Mesenchymal stem cell (in vitro differentiated cells and primary cell): ENCODE measurements at regions not wholly inside any gene's neighbourhood (a gene's known extent, or its start where the extent isn't known, plus 50 kb on each side); places are given as distances from the start of the nearest gene placed in this dataset.

Source experiments
- DNase-seq: peaks from one replicate; pipeline ENCODE4 v3.0.0-alpha.2; 2013
- H2AFZ ChIP-seq: one replicate; pipeline ENCODE4 v1.6.1; 2013; ENCODE audit warnings: low read depth, mild to moderate bottlenecking, control low read depth, inconsistent platforms, low read length, moderate library complexity
- H2AK5ac ChIP-seq: 2 replicates; pipeline ENCODE4 v1.6.1; 2013; ENCODE audit warnings: low read length, moderate library complexity, mild to moderate bottlenecking, inconsistent platforms; ENCODE audit not compliant: severe bottlenecking
- H2BK120ac ChIP-seq: one replicate; pipeline ENCODE4 v1.6.1; 2013; ENCODE audit warnings: low read depth, mild to moderate bottlenecking, inconsistent platforms, low read length, moderate library complexity
- H2BK12ac ChIP-seq, 2 experiments: one replicate each; pipeline ENCODE4 v1.6.1; 2013; ENCODE audit warnings: inconsistent platforms in 2 of 2, low read length in 2 of 2, mild to moderate bottlenecking in 2 of 2, moderate library complexity in 2 of 2, control low read depth in 1 of 2
- H2BK15ac ChIP-seq: one replicate; pipeline ENCODE4 v1.6.1; 2013; ENCODE audit warnings: mild to moderate bottlenecking, low read depth, inconsistent platforms; ENCODE audit not compliant: poor library complexity, severe bottlenecking
- H2BK5ac ChIP-seq: 2 replicates; pipeline ENCODE4 v1.6.1; 2013; ENCODE audit warnings: low read depth, mild to moderate bottlenecking, low read length, control low read depth, inconsistent platforms; ENCODE audit not compliant: poor library complexity, severe bottlenecking
- H3K14ac ChIP-seq, 2 experiments: one replicate each; pipeline ENCODE4 v1.6.1; 2013; ENCODE audit warnings: inconsistent platforms in 2 of 2, low read length in 2 of 2, control low read depth in 1 of 2, mild to moderate bottlenecking in 1 of 2, moderate library complexity in 1 of 2
- H3K18ac ChIP-seq, 2 experiments: one replicate each; pipeline ENCODE4 v1.6.1; 2013; ENCODE audit warnings: inconsistent platforms in 2 of 2, low read length in 2 of 2, control low read depth in 1 of 2, low read depth in 1 of 2, mild to moderate bottlenecking in 1 of 2
- H3K23ac ChIP-seq, 2 experiments: one replicate each; pipeline ENCODE4 v1.6.1; 2013; ENCODE audit warnings: inconsistent platforms in 2 of 2, low read length in 2 of 2, mild to moderate bottlenecking in 2 of 2, moderate library complexity in 2 of 2, control low read depth in 1 of 2
- H3K27ac ChIP-seq: 2 replicates; pipeline ENCODE4 v1.5.1; 2013; ENCODE audit warnings: mild to moderate bottlenecking, moderate library complexity, low read length, control low read depth, inconsistent platforms; ENCODE audit not compliant: poor library complexity, severe bottlenecking
- H3K27me3 ChIP-seq, 2 experiments: 2 replicates each; pipeline versions ENCODE4 v1.6.1 to v1.7.0; 2013; ENCODE audit warnings: low read length in 2 of 2, mild to moderate bottlenecking in 2 of 2, moderate library complexity in 2 of 2, control low read depth in 1 of 2, inconsistent platforms in 1 of 2; ENCODE audit not compliant: control insufficient read depth in 1 of 2, insufficient read depth in 1 of 2
- H3K36me3 ChIP-seq, 2 experiments: 2 replicates each; pipeline versions ENCODE4 v1.6.1 to v1.7.0; 2013; ENCODE audit warnings: low read length in 2 of 2, control low read depth in 1 of 2, inconsistent platforms in 1 of 2, low read depth in 1 of 2, mild to moderate bottlenecking in 1 of 2; ENCODE audit not compliant: insufficient read depth in 2 of 2, control insufficient read depth in 1 of 2
- H3K4ac ChIP-seq, 2 experiments: one replicate each; pipeline ENCODE4 v1.6.1; 2013; ENCODE audit warnings: inconsistent platforms in 2 of 2, low read length in 2 of 2, mild to moderate bottlenecking in 2 of 2, moderate library complexity in 2 of 2, control low read depth in 1 of 2, low read depth in 1 of 2
- H3K4me1 ChIP-seq: 2 replicates; pipeline ENCODE4 v1.6.1; 2013; ENCODE audit warnings: low read depth, low read length, control low read depth; ENCODE audit not compliant: control insufficient read depth, insufficient read depth
- H3K4me2 ChIP-seq: 2 replicates; pipeline ENCODE4 v1.6.1; 2013; ENCODE audit warnings: low read length, mild to moderate bottlenecking, inconsistent platforms; ENCODE audit not compliant: poor library complexity, severe bottlenecking
- H3K4me3 ChIP-seq, 2 experiments: 2 replicates each; pipeline versions ENCODE4 v1.5.1 to v1.7.0; 2013; ENCODE audit warnings: low read length in 2 of 2, mild to moderate bottlenecking in 2 of 2, control low read depth in 1 of 2, low read depth in 1 of 2; ENCODE audit not compliant: insufficient read depth in 1 of 2
- H3K79me1 ChIP-seq: replicated peaks from 2 replicates; pipeline ENCODE4 v1.6.1; 2013; ENCODE audit warnings: mild to moderate bottlenecking, control low read depth, low read length, inconsistent platforms; ENCODE audit not compliant: poor library complexity, severe bottlenecking
- H3K9ac ChIP-seq: 2 replicates; pipeline ENCODE4 v1.7.0; 2013; ENCODE audit warnings: mild to moderate bottlenecking, low read length, moderate library complexity
- H3K9me3 ChIP-seq: 2 replicates; pipeline ENCODE4 v1.7.0; 2013; ENCODE audit warnings: mild to moderate bottlenecking, low read length; ENCODE audit not compliant: control insufficient read depth
- H4K8ac ChIP-seq: one replicate; pipeline ENCODE4 v1.6.1; 2013; ENCODE audit warnings: inconsistent platforms, mild to moderate bottlenecking, low read length, moderate library complexity
- H4K91ac ChIP-seq: one replicate; pipeline ENCODE4 v1.6.1; 2013; ENCODE audit warnings: mild to moderate bottlenecking, low read length, inconsistent platforms
- WGBS: methylation state at CpG from one replicate; pipeline ENCODE4 v1.1.7; 2013; ENCODE audit warnings: mixed read lengths; 5-methylcytosine and 5-hydroxymethylcytosine counted together

GRCh38 chr14:26810631-26811030 is 212.8 kb upstream of the NOVA1 start:
- H3K9ac ChIP-seq: no peak overlapping the region
- H2AK5ac ChIP-seq: no peak overlapping the region
- H2BK12ac ChIP-seq: no peak overlapping the region

GRCh38 chr14:26811756-26812305 is 214.0 kb upstream of the NOVA1 start:
- Histone ChIP-seq H4K8ac (no peak overlapping the region), H3K36me3 (no peaks in the 10 kb centered on the region), H3K4ac (no peak overlapping the region), H3K79me1 (no peaks in the 10 kb centered on the region), H3K9me3 (no peaks in the 10 kb centered on the region), H2AFZ (no peak overlapping the region), H2BK15ac (no peak overlapping the region), H3K4me2 (no peak overlapping the region), H3K23ac (no peak overlapping the region), H2BK120ac (no peak overlapping the region), H3K4me1 (no peaks in the 10 kb centered on the region), H3K9ac (no peak overlapping the region), H3K18ac (peak overlapping the region in 1 of 2 experiments; percentile 12), H3K4me3 (no peak overlapping the region), H2BK12ac (no peak overlapping the region), H2AK5ac (no peak overlapping the region), H3K14ac (no peak overlapping the region), H4K91ac (no peak overlapping the region), H3K27me3 (no peaks in the 10 kb centered on the region), H2BK5ac (no peak overlapping the region), H3K27ac (no peak overlapping the region)
- DNase-seq: no peak
- WGBS: 93% methylated on average over 1 of the region's 3 CpGs

More at GRCh38 chr14:26810631-26811030, 212.8 kb upstream of the NOVA1 start:
- no peaks in the 10 kb centered on the region for H3K79me1 ChIP-seq
- H2AFZ ChIP-seq: no peak overlapping the region
- H4K91ac ChIP-seq: no peak overlapping the region
- H3K36me3 ChIP-seq: no peaks in the 10 kb centered on the region
- no peak overlapping the region for H3K18ac ChIP-seq
- H2BK120ac ChIP-seq: no peak overlapping the region
- DNase-seq: no peak
- no peak overlapping the region for H3K4ac ChIP-seq
- H2BK15ac ChIP-seq: no peak overlapping the region
- no peaks in the 10 kb centered on the region for H3K9me3 ChIP-seq
- no peak overlapping the region for H3K27ac ChIP-seq
- no peak overlapping the region for H3K23ac ChIP-seq
- no peaks in the 10 kb centered on the region for H3K4me1 ChIP-seq
- H3K14ac ChIP-seq: no peak overlapping the region
- H4K8ac ChIP-seq: no peak overlapping the region
- no peak overlapping the region for H3K4me2 ChIP-seq
- H3K4me3 ChIP-seq: no peak overlapping the region
- H3K27me3 ChIP-seq: no peaks in the 10 kb centered on the region
- H2BK5ac ChIP-seq: no peak overlapping the region

GRCh38 chr14:26820138-26820537 is 222.3 kb upstream of the NOVA1 start:
- Histone ChIP-seq H3K27me3 (no peaks in the 10 kb centered on the region), H2BK120ac (no peak overlapping the region), H3K18ac (no peak overlapping the region), H2AFZ (no peak overlapping the region), H4K91ac (no peak overlapping the region), H2BK5ac (no peak overlapping the region), H3K36me3 (no peaks in the 10 kb centered on the region), H3K23ac (no peak overlapping the region), H3K9me3 (no peaks in the 10 kb centered on the region), H3K14ac (no peak overlapping the region), H2BK15ac (no peak overlapping the region), H3K79me1 (no peaks in the 10 kb centered on the region), H3K4ac (no peak overlapping the region), H3K4me1 (no peaks in the 10 kb centered on the region), H2AK5ac (no peak overlapping the region), H3K27ac (no peak overlapping the region), H3K4me3 (no peak overlapping the region), H3K9ac (no peak overlapping the region), H4K8ac (no peak overlapping the region), H3K4me2 (no peak overlapping the region), H2BK12ac (no peak overlapping the region)
- WGBS: no CpG with 5 or more reads among the region's 1 CpG
- peak; percentile 26 for DNase-seq

GRCh38 chr14:26820572-26820971 is 222.7 kb upstream of the NOVA1 start:
- no peak overlapping the region for H4K91ac ChIP-seq

More at GRCh38 chr14:26820572-26820971, 222.7 kb upstream of the NOVA1 start:
- H2AK5ac ChIP-seq: no peak overlapping the region
- DNase-seq: no peak
- H2BK12ac ChIP-seq: no peak overlapping the region
- no peak overlapping the region for H3K4ac ChIP-seq
- H3K4me2 ChIP-seq: no peak overlapping the region
- H3K4me3 ChIP-seq: no peak overlapping the region
- no peak overlapping the region for H3K23ac ChIP-seq
- H3K36me3 ChIP-seq: no peaks in the 10 kb centered on the region
- H3K9ac ChIP-seq: no peak overlapping the region
- no peak overlapping the region for H3K18ac ChIP-seq
- H3K14ac ChIP-seq: no peak overlapping the region
- no peak overlapping the region for H2AFZ ChIP-seq
- H3K79me1 ChIP-seq: no peaks in the 10 kb centered on the region
- WGBS: 83% methylated on average over 1 of the region's 4 CpGs
- no peaks in the 10 kb centered on the region for H3K4me1 ChIP-seq
- no peak overlapping the region for H4K8ac ChIP-seq
- H2BK5ac ChIP-seq: no peak overlapping the region
- H2BK120ac ChIP-seq: no peak overlapping the region
- H3K27ac ChIP-seq: no peak overlapping the region
- no peaks in the 10 kb centered on the region for H3K27me3 ChIP-seq
- H3K9me3 ChIP-seq: no peaks in the 10 kb centered on the region
- H2BK15ac ChIP-seq: no peak overlapping the region
